ENCODE measurements at regions not wholly inside any gene's neighbourhood (a gene's known extent, or its start where the extent isn't known, plus 50 kb on each side); places are given as distances from the start of the nearest gene placed in this dataset.
"Not testable (repeated sequence)": the region's sequence is repeated elsewhere in the genome, so short reads cannot be mapped to it uniquely, and the experiment has no call there.

GRCh38 chr2:90207454-90208058 lies 1516.1 kb downstream of the RPIA start:
- POLR2A ChIA-PET, result no interaction called here
- Mint-ChIP-seq H3K4me1 (no peaks in the 10 kb centered on the region), H3K36me3 (no peaks in the 10 kb centered on the region), H3K27me3 (no peaks in the 10 kb centered on the region), H3K4me3 (no peak overlapping the region), H3K27ac (no peak overlapping the region), H3K9me3 (no peaks in the 10 kb centered on the region)
- DNase-seq (no peak), ATAC-seq (ENCODE audit: low read depth) (no peak)

- no peaks in the 10 kb centered on the region for H3K4me1 Mint-ChIP-seq
- H3K9me3 Mint-ChIP-seq, result no peaks in the 10 kb centered on the region
- no peaks in the 10 kb centered on the region for H3K36me3 Mint-ChIP-seq
- no peaks in the 10 kb centered on the region for H3K27me3 Mint-ChIP-seq
- no peak overlapping the region for H3K27ac Mint-ChIP-seq
- H3K4me3 Mint-ChIP-seq, result no peak overlapping the region
- DNase-seq (no peak), ATAC-seq (ENCODE audit: low read depth) (no peak)
- POLR2A ChIA-PET, result no interaction called here
Measured at GRCh38 chr2:90209009-90209408, 1517.5 kb downstream of the RPIA start.

GRCh38 chr2:90209806-90210205 lies 1518.3 kb downstream of the RPIA start:
- Mint-ChIP-seq H3K4me3 (no peak overlapping the region), H3K27me3 (no peaks in the 10 kb centered on the region), H3K27ac (no peak overlapping the region), H3K4me1 (no peaks in the 10 kb centered on the region), H3K9me3 (no peaks in the 10 kb centered on the region), H3K36me3 (no peaks in the 10 kb centered on the region)
- no peak for DNase-seq
- ATAC-seq (ENCODE audit: low read depth), result no peak
- POLR2A ChIA-PET, result no interaction called here

GRCh38 chr2:90215880-90216279 lies 1524.4 kb downstream of the RPIA start:
- H3K4me3 Mint-ChIP-seq; H3K27me3 Mint-ChIP-seq; ATAC-seq (ENCODE audit: low read depth); POLR2A ChIA-PET; H3K36me3 Mint-ChIP-seq; H3K9me3 Mint-ChIP-seq; DNase-seq; H3K4me1 Mint-ChIP-seq; H3K27ac Mint-ChIP-seq: not testable (repeated sequence)

GRCh38 chr2:90216801-90217200 lies 1525.3 kb downstream of the RPIA start:
- H3K27ac Mint-ChIP-seq, POLR2A ChIA-PET, H3K27me3 Mint-ChIP-seq: not testable (repeated sequence)

GRCh38 chr2:90218534-90218933 lies 1527.1 kb downstream of the RPIA start:
- H3K4me1 Mint-ChIP-seq; DNase-seq; H3K36me3 Mint-ChIP-seq; POLR2A ChIA-PET; H3K4me3 Mint-ChIP-seq; H3K27ac Mint-ChIP-seq; H3K9me3 Mint-ChIP-seq; ATAC-seq (ENCODE audit: low read depth); H3K27me3 Mint-ChIP-seq: not testable (repeated sequence)

More at GRCh38 chr2:90216801-90217200, 1525.3 kb downstream of the RPIA start:
- DNase-seq; ATAC-seq (ENCODE audit: low read depth); H3K4me3 Mint-ChIP-seq; H3K4me1 Mint-ChIP-seq; H3K36me3 Mint-ChIP-seq; H3K9me3 Mint-ChIP-seq: not testable (repeated sequence)

GRCh38 chr2:90220623-90221299 lies 1529.3 kb downstream of the RPIA start:
- ATAC-seq (ENCODE audit: low read depth); H3K9me3 Mint-ChIP-seq; H3K4me1 Mint-ChIP-seq; H3K36me3 Mint-ChIP-seq; POLR2A ChIA-PET; H3K4me3 Mint-ChIP-seq; H3K27ac Mint-ChIP-seq; H3K27me3 Mint-ChIP-seq; DNase-seq: not testable (repeated sequence)

- POLR2A ChIA-PET, result no interaction called here
- Mint-ChIP-seq H3K27me3 (no peaks in the 10 kb centered on the region), H3K36me3 (no peaks in the 10 kb centered on the region), H3K9me3 (no peaks in the 10 kb centered on the region), H3K4me3 (no peak overlapping the region), H3K27ac (no peak overlapping the region), H3K4me1 (no peaks in the 10 kb centered on the region)
- ATAC-seq (ENCODE audit: low read depth) (no peak), DNase-seq (no peak)
Measured at GRCh38 chr2:90221300-90221651, 1529.8 kb downstream of the RPIA start.

GRCh38 chr2:90224767-90225166 lies 1533.3 kb downstream of the RPIA start:
- ATAC-seq (ENCODE audit: low read depth); H3K4me1 Mint-ChIP-seq; H3K9me3 Mint-ChIP-seq; DNase-seq; H3K4me3 Mint-ChIP-seq; H3K36me3 Mint-ChIP-seq; H3K27me3 Mint-ChIP-seq; POLR2A ChIA-PET; H3K27ac Mint-ChIP-seq: not testable (repeated sequence)

- H3K27ac Mint-ChIP-seq; H3K4me1 Mint-ChIP-seq; ATAC-seq (ENCODE audit: low read depth); H3K9me3 Mint-ChIP-seq; H3K27me3 Mint-ChIP-seq; H3K36me3 Mint-ChIP-seq; H3K4me3 Mint-ChIP-seq; DNase-seq; POLR2A ChIA-PET: not testable (repeated sequence)
Measured at GRCh38 chr2:90226465-90227072, 1535.1 kb downstream of the RPIA start.

- H3K4me1 Mint-ChIP-seq; ATAC-seq (ENCODE audit: low read depth); H3K4me3 Mint-ChIP-seq; POLR2A ChIA-PET; H3K9me3 Mint-ChIP-seq; DNase-seq; H3K36me3 Mint-ChIP-seq; H3K27ac Mint-ChIP-seq; H3K27me3 Mint-ChIP-seq: not testable (repeated sequence)
Measured at GRCh38 chr2:90231199-90231598, 1539.7 kb downstream of the RPIA start.

GRCh38 chr2:90235452-90235851 lies 1544.0 kb downstream of the RPIA start:
- H3K27ac Mint-ChIP-seq; DNase-seq; H3K4me3 Mint-ChIP-seq; H3K36me3 Mint-ChIP-seq; H3K27me3 Mint-ChIP-seq; H3K4me1 Mint-ChIP-seq; POLR2A ChIA-PET; H3K9me3 Mint-ChIP-seq; ATAC-seq (ENCODE audit: low read depth): not testable (repeated sequence)

GRCh38 chr2:90237923-90238361 lies 1546.5 kb downstream of the RPIA start:
- H3K27me3 Mint-ChIP-seq; H3K36me3 Mint-ChIP-seq; DNase-seq; POLR2A ChIA-PET; H3K9me3 Mint-ChIP-seq; H3K4me1 Mint-ChIP-seq; H3K27ac Mint-ChIP-seq; ATAC-seq (ENCODE audit: low read depth); H3K4me3 Mint-ChIP-seq: not testable (repeated sequence)

- POLR2A ChIA-PET; H3K4me3 Mint-ChIP-seq; H3K36me3 Mint-ChIP-seq; H3K9me3 Mint-ChIP-seq; H3K4me1 Mint-ChIP-seq; H3K27ac Mint-ChIP-seq; H3K27me3 Mint-ChIP-seq; ATAC-seq (ENCODE audit: low read depth); DNase-seq: not testable (repeated sequence)
Measured at GRCh38 chr2:90238505-90239230, 1547.2 kb downstream of the RPIA start.
